ENCODE measurements at regions not wholly inside any gene's neighbourhood (a gene's known extent, or its start where the extent isn't known, plus 50 kb on each side); places are given as distances from the start of the nearest gene placed in this dataset.

GRCh38 chrX:150298841-150299551, 64.1 kb upstream of the MAMLD1 start:
- no peaks in the 10 kb centered on the region for H3K4me1 ChIP-seq (ENCODE audit: control insufficient read depth, insufficient read depth, low read length)
- intact Hi-C loops (cut with micrococcal nuclease; ENCODE audit: unreplicated experiment) (no loop called here), in situ Hi-C loops (cut with HindIII; ENCODE audit: low pct_unique_long_range_greater_than_20kb, low sequenced_read_pairs) (no loop called here)
- no peak overlapping the region for H3K4me3 ChIP-seq (ENCODE audit: low read depth in 2 of 2, low read length in 2 of 2)
- ChIA-PET CTCF (no interaction called here), POLR2A (no interaction called here)
- no peak overlapping the region for H3K27ac ChIP-seq (ENCODE audit: low read length)
- no peaks in the 10 kb centered on the region for H3K27me3 ChIP-seq (ENCODE audit: control insufficient read depth, insufficient read depth, low read length)
- no peak for TF ChIP-seq CTCF (IDR thresholded peaks at IDR 0.05)
- TF ChIP-seq TCF7L2 (IDR thresholded peaks at IDR 0.05; ENCODE audit: low read depth, low read length): no peak
- TF ChIP-seq REST (IDR thresholded peaks at IDR 0.05; ENCODE audit: insufficient read depth in 1 of 2, low read depth in 2 of 2, low read length in 1 of 2): no peak
- TF ChIP-seq POLR2AphosphoS5 (IDR thresholded peaks at IDR 0.05; ENCODE audit: low read depth, low read length): no peak
- TF ChIP-seq SIN3A (IDR thresholded peaks at IDR 0.05; ENCODE audit: borderline replicate concordance, insufficient read depth, low read depth, low read length): no peak
- H3K36me3 ChIP-seq (ENCODE audit: control insufficient read depth, insufficient read depth, low read length): no peaks in the 10 kb centered on the region
- ATAC-seq (no peak), DNase-seq (ENCODE audit: low read depth, low spot score) (no peak)
- no TSS peak for BruUV-seq (replicated peaks)
- no peaks in the 10 kb centered on the region for H3K9me3 ChIP-seq (ENCODE audit: control insufficient read depth, insufficient read depth, low read depth, low read length)

- no peak for TF ChIP-seq SIN3A (IDR thresholded peaks at IDR 0.05; ENCODE audit: borderline replicate concordance, insufficient read depth, low read depth, low read length)
- no peak for TF ChIP-seq POLR2AphosphoS5 (IDR thresholded peaks at IDR 0.05; ENCODE audit: low read depth, low read length)
- no peak for TF ChIP-seq TCF7L2 (IDR thresholded peaks at IDR 0.05; ENCODE audit: low read depth, low read length)
- no peak for TF ChIP-seq REST (IDR thresholded peaks at IDR 0.05; ENCODE audit: insufficient read depth in 1 of 2, low read depth in 2 of 2, low read length in 1 of 2)
- TF ChIP-seq CTCF (IDR thresholded peaks at IDR 0.05): no peak
- H3K27ac ChIP-seq (ENCODE audit: low read length): no peak overlapping the region
- no peaks in the 10 kb centered on the region for H3K9me3 ChIP-seq (ENCODE audit: control insufficient read depth, insufficient read depth, low read depth, low read length)
- H3K4me3 ChIP-seq (ENCODE audit: low read depth in 2 of 2, low read length in 2 of 2): no peak overlapping the region
- ATAC-seq (no peak), DNase-seq (ENCODE audit: low read depth, low spot score) (no peak)
- no TSS peak for BruUV-seq (replicated peaks)
- in situ Hi-C loops (cut with HindIII; ENCODE audit: low pct_unique_long_range_greater_than_20kb, low sequenced_read_pairs) (no loop called here), intact Hi-C loops (cut with micrococcal nuclease; ENCODE audit: unreplicated experiment) (no loop called here)
- POLR2A ChIA-PET: no interaction called here
- H3K4me1 ChIP-seq (ENCODE audit: control insufficient read depth, insufficient read depth, low read length): no peaks in the 10 kb centered on the region
- H3K27me3 ChIP-seq (ENCODE audit: control insufficient read depth, insufficient read depth, low read length): no peaks in the 10 kb centered on the region
- CTCF ChIA-PET: no interaction called here
- no peaks in the 10 kb centered on the region for H3K36me3 ChIP-seq (ENCODE audit: control insufficient read depth, insufficient read depth, low read length)
These were observed 63.5 kb upstream of the MAMLD1 start for GRCh38 chrX:150299579-150299978.

Measured in Panc1 (cell line).